ENCODE measurements at regions not wholly inside any gene's neighbourhood (a gene's known extent, or its start where the extent isn't known, plus 50 kb on each side); places are given as distances from the start of the nearest gene placed in this dataset.
"Not testable (repeated sequence)": the region's sequence is repeated elsewhere in the genome, so short reads cannot be mapped to it uniquely, and the experiment has no call there.

DNA sequence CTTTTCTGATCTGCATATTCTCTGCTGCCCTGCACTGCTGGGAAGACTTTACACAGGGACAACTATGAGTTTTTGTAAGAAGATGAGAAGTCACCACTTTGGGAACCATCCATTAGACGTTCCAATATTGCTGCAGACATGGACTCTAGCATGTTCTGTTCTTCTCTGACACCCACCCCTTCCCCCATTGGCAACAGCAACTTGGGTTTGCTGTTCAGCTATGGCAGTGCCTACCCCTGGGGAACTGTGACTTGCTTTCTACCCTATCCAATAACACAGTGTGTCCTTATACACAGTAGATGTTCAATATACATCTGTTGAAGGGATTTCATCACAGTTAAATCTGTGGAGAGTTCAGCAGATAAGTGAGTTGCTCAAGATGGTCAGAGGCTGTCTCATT lies 4225.1 kb upstream of the OR11H1 start:
- intact Hi-C loops (cut with DNase I); DNase-seq: not testable (repeated sequence)
- peaks cover 0 to 85% (median 23%) of the 10 kb centered on the region in 12 donors for H3K9me3 ChIP-seq

GRCh38 chr22:11305179-11305578 lies 4222.8 kb upstream of the OR11H1 start:
- intact Hi-C loops (cut with DNase I), result not testable (repeated sequence)
- WGBS, 4 donors, result 73 to 79% (median 76%) methylated on average over 7 of the region's 7 CpGs
- peaks cover 0 to 85% (median 26%) of the 10 kb centered on the region in 12 donors for H3K9me3 ChIP-seq

More for the DNA sequence above, 4225.1 kb upstream of the OR11H1 start:
- H3K27me3 ChIP-seq, H3K36me3 ChIP-seq, H3K27ac ChIP-seq, ATAC-seq, H3K4me1 ChIP-seq, H3K4me3 ChIP-seq: not testable (repeated sequence)
- WGBS, 4 donors, result 22 to 35% (median 24%) methylated on average over 1 of the region's 1 CpG

DNA sequence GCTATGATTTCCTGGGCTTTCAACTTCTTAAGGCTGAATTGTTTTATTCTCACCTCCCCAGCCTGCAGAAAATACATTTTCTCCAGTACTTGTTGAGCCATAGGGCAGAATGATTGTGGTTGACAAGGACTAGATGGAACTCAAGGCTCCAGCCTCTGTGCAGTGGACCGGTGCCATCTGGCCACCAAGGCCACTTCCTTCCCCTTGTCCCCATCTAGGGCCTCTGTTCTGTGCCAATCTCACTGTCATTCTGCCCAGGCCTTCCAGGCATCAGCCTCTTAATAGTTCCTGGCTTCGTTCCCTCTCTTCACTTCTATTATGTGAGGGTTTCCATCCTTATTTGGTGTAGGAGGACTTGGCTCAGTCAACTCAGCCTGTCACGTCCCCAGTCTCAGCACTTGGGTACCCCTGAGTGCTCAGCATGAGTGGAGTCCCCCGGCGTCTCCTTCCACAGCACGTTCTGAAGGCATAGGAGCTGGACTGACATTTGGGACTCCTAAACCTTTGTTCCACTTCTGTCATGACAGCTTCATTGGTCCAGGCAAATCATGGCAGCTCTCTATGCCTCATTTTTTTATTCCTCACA lies 4221.0 kb upstream of the OR11H1 start:
- DNase-seq; H3K4me3 ChIP-seq; H3K27me3 ChIP-seq; H3K27ac ChIP-seq; H3K36me3 ChIP-seq; intact Hi-C loops (cut with DNase I); H3K4me1 ChIP-seq; ATAC-seq: not testable (repeated sequence)
- peaks cover 0 to 82% (median 18%) of the 10 kb centered on the region in 12 donors for H3K9me3 ChIP-seq
- 59 to 70% (median 68%) methylated on average over 6 of the region's 6 CpGs for WGBS, 4 donors

More at GRCh38 chr22:11305179-11305578, 4222.8 kb upstream of the OR11H1 start:
- not testable (repeated sequence) for H3K4me1 ChIP-seq, H3K36me3 ChIP-seq, ATAC-seq, H3K4me3 ChIP-seq, DNase-seq, H3K27ac ChIP-seq, H3K27me3 ChIP-seq

- Histone ChIP-seq H3K9me3 (peaks cover 0 to 77% (median 14%) of the 10 kb centered on the region in 12 donors), H3K27me3 (no peaks in the 10 kb centered on the region), H3K4me1 (no peaks in the 10 kb centered on the region), H3K4me3 (no peak overlapping the region), H3K27ac (no peak overlapping the region), H3K36me3 (no peaks in the 10 kb centered on the region)
- 78 to 85% (median 82%) methylated on average over 16 of the region's 16 CpGs for WGBS, 4 donors
- ATAC-seq (no peak), DNase-seq (peak in 1 of 5 donors; percentile 64)
- no peak for TF ChIP-seq POLR2A (IDR thresholded peaks at IDR 0.05)
- no peak for TF ChIP-seq CTCF (IDR thresholded peaks at IDR 0.05)
- intact Hi-C loops (cut with DNase I), result no loop called here
Measured at GRCh38 chr22:11307998-11308397, 4220.0 kb upstream of the OR11H1 start.

DNA sequence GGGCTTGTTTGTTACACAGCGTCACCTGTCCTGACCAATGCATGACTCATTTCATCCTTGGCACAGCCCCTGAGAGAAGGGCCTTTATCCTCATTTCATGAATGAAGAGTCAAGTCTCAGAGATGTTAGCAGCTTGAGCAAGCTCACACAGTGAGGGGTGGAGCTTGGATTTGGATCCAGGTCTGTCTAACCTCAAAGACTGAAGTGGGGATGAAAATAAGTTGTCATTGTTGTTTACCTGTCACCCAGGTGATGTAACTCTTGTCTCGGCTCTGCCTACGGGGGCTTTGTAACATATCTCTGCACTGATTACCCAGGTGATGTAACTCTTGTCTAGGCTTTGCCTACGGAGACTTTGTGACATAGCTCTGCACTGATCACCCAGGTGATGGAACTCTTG lies 4218.2 kb upstream of the OR11H1 start:
- ATAC-seq; intact Hi-C loops (cut with DNase I); H3K4me3 ChIP-seq; DNase-seq; H3K4me1 ChIP-seq; H3K27me3 ChIP-seq; H3K27ac ChIP-seq; H3K36me3 ChIP-seq: not testable (repeated sequence)
- H3K9me3 ChIP-seq, result peaks cover 0 to 77% (median 14%) of the 10 kb centered on the region in 12 donors
- WGBS, 4 donors, result 58 to 67% (median 62%) methylated on average over 4 of the region's 4 CpGs

DNA sequence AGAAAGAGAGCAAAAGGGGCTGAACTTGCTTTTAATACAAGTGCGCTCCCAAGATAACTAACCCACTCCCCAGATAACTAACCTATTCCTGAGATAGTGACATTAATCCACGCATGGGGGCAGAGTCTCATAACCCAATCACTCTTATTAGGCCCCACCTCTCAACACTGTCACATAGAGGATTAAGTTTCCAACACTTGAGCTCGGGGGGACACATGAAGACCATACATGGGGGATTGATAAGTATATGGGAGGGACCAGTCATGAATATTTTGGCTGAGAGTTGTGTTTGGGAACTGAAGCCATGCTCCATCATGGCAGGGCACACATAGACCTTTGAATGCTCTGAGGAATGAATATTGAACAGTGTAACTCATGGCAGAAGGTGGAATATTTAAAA lies 4217.3 kb upstream of the OR11H1 start:
- 46 to 51% (median 47%) methylated on average over 3 of the region's 3 CpGs for WGBS, 4 donors
- H3K27ac ChIP-seq, ATAC-seq: not testable (repeated sequence)

DNA sequence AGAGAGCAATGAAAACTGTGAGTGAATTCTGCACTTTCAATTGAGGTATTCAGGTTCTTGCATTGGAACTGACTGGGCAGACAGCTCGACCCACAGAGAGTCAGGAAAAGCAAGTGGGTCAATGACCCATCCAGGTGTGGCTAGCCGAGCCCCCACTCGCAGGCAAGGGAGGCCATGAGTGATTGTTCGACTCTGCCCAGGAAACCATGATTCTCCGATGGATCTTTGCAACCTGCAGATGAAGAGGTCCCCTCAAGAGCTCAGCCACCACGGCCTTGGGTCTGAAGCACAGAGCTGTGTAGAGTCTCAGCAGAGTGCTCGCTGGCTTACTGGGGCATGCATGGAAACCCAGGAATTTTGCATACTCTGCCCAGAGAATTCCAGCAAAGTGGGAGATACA lies 4215.4 kb upstream of the OR11H1 start:
- H3K4me1 ChIP-seq; intact Hi-C loops (cut with DNase I); H3K27ac ChIP-seq; ATAC-seq; H3K36me3 ChIP-seq; DNase-seq; H3K4me3 ChIP-seq; H3K27me3 ChIP-seq: not testable (repeated sequence)
- H3K9me3 ChIP-seq, result peaks cover 0 to 51% (median 14%) of the 10 kb centered on the region in 12 donors
- 51 to 55% (median 52%) methylated on average over 7 of the region's 7 CpGs for WGBS, 4 donors

More for the DNA sequence above, 4217.3 kb upstream of the OR11H1 start:
- H3K4me3 ChIP-seq; intact Hi-C loops (cut with DNase I); H3K27me3 ChIP-seq; H3K36me3 ChIP-seq; DNase-seq; H3K4me1 ChIP-seq: not testable (repeated sequence)
- peaks cover 0 to 69% (median 14%) of the 10 kb centered on the region in 12 donors for H3K9me3 ChIP-seq

DNA sequence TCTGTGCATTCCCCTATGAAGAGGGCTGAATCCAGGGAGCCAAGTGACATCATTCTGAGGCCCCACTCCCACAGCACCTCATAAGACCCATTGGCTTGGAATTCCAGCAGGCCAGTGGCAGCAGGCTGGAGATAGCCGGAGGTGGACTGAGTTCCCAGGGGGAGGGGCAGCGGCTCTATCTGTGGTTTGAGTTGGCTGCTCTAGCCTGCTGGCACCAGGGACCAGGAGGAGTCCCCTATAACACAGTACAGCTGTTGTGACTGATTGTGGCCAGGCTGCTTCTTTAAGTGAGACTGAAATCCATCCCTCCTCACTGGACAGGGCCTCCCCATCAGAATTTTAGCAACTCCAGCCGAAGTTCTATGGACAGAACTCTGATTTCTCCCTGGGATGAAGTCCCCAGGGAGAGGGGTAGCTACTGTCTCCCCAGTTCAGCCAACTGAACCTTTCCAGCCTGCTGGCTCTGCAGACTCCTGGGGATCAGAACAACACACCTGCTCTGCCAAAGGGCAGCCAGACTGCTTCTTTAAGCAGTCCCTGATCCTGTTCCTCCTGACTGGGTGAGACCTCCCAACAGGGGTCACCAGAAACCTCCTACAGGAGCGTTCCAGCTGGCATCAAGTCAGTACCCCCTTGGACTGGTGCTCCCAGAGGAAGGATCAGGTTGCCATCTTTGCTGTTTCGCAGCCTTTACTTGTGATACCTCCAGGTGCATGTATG lies 4214.8 kb upstream of the OR11H1 start:
- intact Hi-C loops (cut with DNase I); H3K36me3 ChIP-seq; ATAC-seq; H3K27ac ChIP-seq; H3K27me3 ChIP-seq; H3K4me3 ChIP-seq; DNase-seq; H3K4me1 ChIP-seq: not testable (repeated sequence)
- WGBS, 4 donors, result 31 to 43% (median 38%) methylated on average over 5 of the region's 5 CpGs
- H3K9me3 ChIP-seq, result peaks cover 0 to 45% (median 9%) of the 10 kb centered on the region in 12 donors

DNA sequence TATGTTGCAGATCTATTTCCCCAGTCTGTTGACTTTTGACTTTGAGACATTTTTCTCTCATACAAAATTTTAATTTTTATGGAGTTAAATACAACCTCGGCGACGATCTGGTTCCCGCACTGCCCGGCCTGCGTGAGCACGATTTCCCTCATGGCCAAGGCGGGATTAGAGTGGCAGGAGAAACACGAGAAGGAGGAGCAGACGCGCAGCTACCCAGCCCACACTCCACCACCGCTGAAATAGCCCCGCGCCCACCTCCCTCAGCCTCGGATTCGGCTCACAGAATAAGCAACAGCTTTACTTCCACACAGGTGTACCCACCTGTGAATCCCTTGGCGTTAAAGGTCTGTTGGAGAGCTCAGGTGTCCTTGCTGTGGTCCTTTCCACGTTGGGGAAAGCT lies 4209.4 kb upstream of the OR11H1 start:
- H3K4me1 ChIP-seq; H3K9me3 ChIP-seq; DNase-seq; ATAC-seq; H3K27me3 ChIP-seq; H3K27ac ChIP-seq; H3K4me3 ChIP-seq; intact Hi-C loops (cut with DNase I); H3K36me3 ChIP-seq: not testable (repeated sequence)
- 64 to 71% (median 69%) methylated on average over 18 of the region's 18 CpGs for WGBS, 4 donors

DNA sequence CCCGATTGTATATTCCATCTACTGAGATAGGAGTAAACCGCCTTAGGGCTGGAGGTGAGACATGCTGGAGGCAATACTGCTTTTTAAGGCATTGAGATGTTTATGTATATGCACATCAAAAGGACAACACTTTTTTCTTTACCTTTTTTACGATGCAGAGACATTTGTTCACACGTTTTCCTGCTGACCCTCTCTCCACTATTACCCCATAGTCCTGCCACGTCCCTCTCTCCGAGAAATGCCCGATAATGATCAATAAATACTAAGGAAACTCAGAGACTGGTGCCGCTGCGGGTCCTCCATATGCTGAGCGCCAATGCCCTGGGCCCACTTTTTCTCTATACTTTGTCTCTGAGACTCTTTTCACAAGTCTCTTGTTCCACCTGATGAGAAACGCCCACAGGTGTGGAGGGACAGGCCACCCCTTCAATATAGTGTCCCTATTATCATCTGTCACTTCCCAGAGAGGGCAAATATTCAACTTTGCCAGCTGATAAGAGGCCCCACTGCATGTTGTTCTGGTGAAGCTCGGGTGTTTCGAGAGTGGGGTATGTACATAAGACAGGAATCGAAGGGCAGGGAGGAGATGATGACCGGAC lies 4203.5 kb upstream of the OR11H1 start:
- H3K4me1 ChIP-seq; intact Hi-C loops (cut with DNase I); H3K27ac ChIP-seq; H3K4me3 ChIP-seq; H3K36me3 ChIP-seq; H3K27me3 ChIP-seq; ATAC-seq; DNase-seq: not testable (repeated sequence)
- peaks cover 0 to 39% (median 4%) of the 10 kb centered on the region in 12 donors for H3K9me3 ChIP-seq
- WGBS, 4 donors, result 62 to 69% (median 67%) methylated on average over 15 of the region's 15 CpGs
